Calu3 (cell line): ENCODE measurements at regions not wholly inside any gene's neighbourhood (a gene's known extent, or its start where the extent isn't known, plus 50 kb on each side); places are given as distances from the start of the nearest gene placed in this dataset.

Source experiments
- BruUV-seq: library from RNA; stranded (reverse); fragments of 400-500 nt; replicated peaks from 2 replicates; lab custom pipeline; 2021; lab: Mats Ljungman, UMichigan
- CTCF ChIA-PET: fragments of 300-600 bp; sonication (Branson Sonifier 250); formaldehyde crosslinking; loops from one replicate; lab custom pipeline; 2022; ENCODE audit warnings: antibody characterized with exemption; lab: Charles Lee
- DNase-seq: peaks from one replicate; pipeline ENCODE4 v3.0.0; 2022
- H3K27ac Mint-ChIP-seq: one replicate; pipeline ENCODE4 v1.8.0; 2022; ENCODE audit warnings: mixed read lengths; ENCODE audit not compliant: unreplicated experiment
- H3K27me3 Mint-ChIP-seq: one replicate; pipeline ENCODE4 v1.8.0; 2022; ENCODE audit warnings: mixed read lengths; ENCODE audit not compliant: unreplicated experiment
- H3K36me3 Mint-ChIP-seq: one replicate; pipeline ENCODE4 v1.8.0; 2022; ENCODE audit warnings: mild to moderate bottlenecking, moderate library complexity, mixed read lengths; ENCODE audit not compliant: insufficient read depth, unreplicated experiment
- H3K4me1 Mint-ChIP-seq: one replicate; pipeline ENCODE4 v1.8.0; 2022; ENCODE audit warnings: mild to moderate bottlenecking, low read depth, mixed read lengths; ENCODE audit not compliant: unreplicated experiment
- H3K4me3 Mint-ChIP-seq: one replicate; pipeline ENCODE4 v1.8.0; 2022; ENCODE audit warnings: mild to moderate bottlenecking, low read depth, moderate library complexity, mixed read lengths; ENCODE audit not compliant: unreplicated experiment
- H3K9me3 Mint-ChIP-seq: one replicate; pipeline ENCODE4 v1.8.0; 2022; ENCODE audit warnings: low read depth, mixed read lengths; ENCODE audit not compliant: unreplicated experiment
- CTCF ChIP-seq: fragments of 200-600 bp; IDR thresholded peaks from one replicate; pipeline ENCODE4 v1.8.0; 2022; ENCODE audit warnings: antibody characterized with exemption; ENCODE audit not compliant: unreplicated experiment
- intact Hi-C: fragments of 100-400 bp; cut with micrococcal nuclease; formaldehyde crosslinking; loops from one replicate; pipeline ENCODE4 v1.10.0; 2022; ENCODE audit not compliant: unreplicated experiment

DNA sequence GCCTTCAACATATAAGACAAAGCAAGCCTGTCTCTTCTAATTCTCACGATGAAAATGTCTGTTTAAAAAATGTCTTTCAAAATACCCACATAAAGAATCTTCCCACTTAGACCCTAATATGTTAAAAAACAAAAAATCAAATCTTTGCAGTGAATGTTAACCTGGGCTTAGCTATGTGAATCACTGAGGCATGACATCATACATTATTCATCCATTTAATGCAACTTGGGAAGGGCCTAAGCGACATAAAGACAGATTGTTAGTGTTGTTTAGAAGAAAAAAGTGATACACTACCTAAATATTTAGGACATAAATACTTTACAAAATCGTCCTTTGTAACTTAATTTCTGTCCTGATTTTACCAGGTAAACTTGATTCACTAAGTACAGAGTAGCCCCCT is 648.5 kb upstream of the NRP1 start:
- no peaks in the 10 kb centered on the region for H3K27me3 Mint-ChIP-seq
- no peaks in the 10 kb centered on the region for H3K9me3 Mint-ChIP-seq
- no TSS peak for BruUV-seq
- H3K36me3 Mint-ChIP-seq: peaks cover 9% of the 10 kb centered on the region
- no peak overlapping the region for H3K27ac Mint-ChIP-seq
- no peak for DNase-seq
- peaks cover 23% of the 10 kb centered on the region for H3K4me1 Mint-ChIP-seq
- TF ChIP-seq CTCF: no peak
- H3K4me3 Mint-ChIP-seq: no peak overlapping the region
- intact Hi-C loops: loop anchor here (10.0 kb wide), 1 partner anchor 378 kb away; no protein-coding TSS in a partner anchor
- CTCF ChIA-PET: no interaction called here

GRCh38 chr10:33981301-33981700 is 646.8 kb upstream of the NRP1 start:
- no peak for TF ChIP-seq CTCF
- Mint-ChIP-seq H3K27ac (no peak overlapping the region), H3K4me3 (no peak overlapping the region), H3K27me3 (no peaks in the 10 kb centered on the region), H3K9me3 (no peaks in the 10 kb centered on the region), H3K36me3 (peaks cover 5% of the 10 kb centered on the region), H3K4me1 (peaks cover 20% of the 10 kb centered on the region)
- intact Hi-C loops: loop anchor here (10.0 kb wide), 1 partner anchor 376 kb away; no protein-coding TSS in a partner anchor
- DNase-seq: no peak
- CTCF ChIA-PET: interaction anchor here (0.6 kb wide), 1 partner anchor 389 kb away, joined by 5 read pairs; no protein-coding TSS in a partner anchor
- no TSS peak for BruUV-seq

DNA sequence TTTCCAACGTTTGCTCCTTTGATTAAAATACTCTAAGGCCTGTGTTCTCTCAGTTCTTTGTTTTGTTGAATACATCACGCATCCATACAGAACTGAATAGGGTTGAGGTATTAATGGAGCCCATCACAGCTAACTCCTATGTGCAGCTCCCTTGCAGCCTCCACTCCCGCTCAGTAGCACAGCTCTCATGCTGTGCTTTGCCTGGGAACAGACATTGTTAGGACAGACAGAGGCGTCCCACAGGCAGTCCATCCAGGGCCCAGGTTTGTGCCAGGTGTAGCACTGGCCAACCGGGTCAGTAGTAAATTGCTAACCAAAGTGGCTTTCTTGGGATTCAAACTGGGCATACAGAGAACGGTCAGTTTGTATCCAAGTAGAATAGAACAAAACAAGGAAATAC is 644.7 kb upstream of the NRP1 start:
- CTCF ChIA-PET: no interaction called here
- Mint-ChIP-seq H3K4me1 (peaks cover 9% of the 10 kb centered on the region), H3K9me3 (no peaks in the 10 kb centered on the region), H3K27ac (no peak overlapping the region), H3K36me3 (no peaks in the 10 kb centered on the region), H3K27me3 (no peaks in the 10 kb centered on the region), H3K4me3 (no peak overlapping the region)
- no TSS peak for BruUV-seq
- no peak for DNase-seq
- intact Hi-C loops: no loop called here
- no peak for TF ChIP-seq CTCF

- no peaks in the 10 kb centered on the region for H3K36me3 Mint-ChIP-seq
- CTCF ChIA-PET: no interaction called here
- H3K27me3 Mint-ChIP-seq: no peaks in the 10 kb centered on the region
- DNase-seq: no peak
- no peaks in the 10 kb centered on the region for H3K9me3 Mint-ChIP-seq
- H3K4me3 Mint-ChIP-seq: no peak overlapping the region
- TF ChIP-seq CTCF: no peak
- no peaks in the 10 kb centered on the region for H3K4me1 Mint-ChIP-seq
- H3K27ac Mint-ChIP-seq: no peak overlapping the region
- no TSS peak for BruUV-seq
- intact Hi-C loops: no loop called here
Observed at GRCh38 chr10:33975481-33975880, 641.0 kb upstream of the NRP1 start.
